ENCODE measurements at regions not wholly inside any gene's neighbourhood (a gene's known extent, or its start where the extent isn't known, plus 50 kb on each side); places are given as distances from the start of the nearest gene placed in this dataset.
"Not testable (repeated sequence)": the region's sequence is repeated elsewhere in the genome, so short reads cannot be mapped to it uniquely, and the experiment has no call there.

- Histone ChIP-seq H3K36me3 (no peaks in the 10 kb centered on the region), H3K4me3 (no peak overlapping the region), H3K27ac (no peak overlapping the region), H3K9me3 (peaks cover 0 to 52% (median 0%) of the 10 kb centered on the region in 4 donors), H3K27me3 (no peaks in the 10 kb centered on the region), H3K4me1 (no peaks in the 10 kb centered on the region)
- no peak for DNase-seq (ENCODE audit: low spot score in 2 of 2)
- TF ChIP-seq CTCF (IDR thresholded peaks at IDR 0.05), result no peak
- TF ChIP-seq EP300 (IDR thresholded peaks at IDR 0.05), result no peak
- 68 to 77% methylated on average over 20 to 31 of the region's 33 CpGs for WGBS, 2 donors
Measured at GRCh38 chr10:38600146-38600545, 506.0 kb downstream of the ZNF37A start.

DNA sequence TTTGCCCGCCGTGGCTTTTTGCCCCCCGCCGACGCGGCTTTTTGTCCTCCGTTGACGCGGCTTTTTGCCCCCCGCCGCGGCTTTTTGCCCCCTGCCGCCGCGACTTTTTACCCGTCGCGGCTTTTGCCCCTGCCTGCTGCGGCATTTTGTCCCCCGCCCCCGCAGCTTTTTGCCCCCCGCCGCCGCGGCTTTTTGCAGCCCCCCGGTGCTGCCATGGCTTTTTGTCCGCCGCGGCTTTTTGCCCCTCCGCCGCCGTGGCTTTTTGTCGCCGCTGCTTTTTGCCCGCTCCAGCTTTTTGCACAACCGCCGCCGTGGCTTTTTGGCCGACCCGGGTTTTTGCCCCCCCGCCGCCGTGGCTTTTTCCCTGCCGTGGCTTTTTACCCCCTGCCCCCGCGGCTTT, 506.6 kb downstream of the ZNF37A start:
- Histone ChIP-seq H3K4me1 (no peaks in the 10 kb centered on the region), H3K9me3 (peaks cover 0 to 57% (median 0%) of the 10 kb centered on the region in 4 donors), H3K4me3 (no peak overlapping the region), H3K27me3 (no peaks in the 10 kb centered on the region), H3K36me3 (no peaks in the 10 kb centered on the region), H3K27ac (no peak overlapping the region)
- TF ChIP-seq POLR2A (IDR thresholded peaks at IDR 0.05) (no peak), CTCF (IDR thresholded peaks at IDR 0.05) (no peak), EP300 (IDR thresholded peaks at IDR 0.05) (no peak)
- DNase-seq (ENCODE audit: low spot score in 2 of 2), result no peak
- WGBS, 2 donors, result 68 to 72% methylated on average over 14 to 46 of the region's 46 CpGs

DNA sequence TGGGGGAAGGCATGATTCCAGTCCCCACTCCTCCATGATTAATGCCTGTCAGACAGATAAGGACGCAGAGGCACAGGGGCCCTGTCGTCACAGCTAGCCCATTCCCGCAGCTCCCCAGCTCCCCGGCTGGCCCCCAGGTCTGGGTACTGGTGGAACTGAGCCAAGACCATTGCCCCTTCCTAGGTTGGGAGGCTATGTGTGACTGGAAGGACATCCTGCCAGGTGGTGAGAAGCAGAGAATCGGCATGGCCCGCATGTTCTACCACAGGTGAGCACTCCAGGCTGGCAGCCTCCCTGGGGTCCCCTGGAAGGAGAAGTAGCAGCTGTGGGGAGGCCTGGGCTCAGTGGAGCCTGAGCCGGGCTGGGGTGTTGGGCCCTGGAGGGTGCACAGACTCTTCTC, 509.5 kb downstream of the ZNF37A start:
- not testable (repeated sequence) for H3K36me3 ChIP-seq; H3K27ac ChIP-seq; H3K27me3 ChIP-seq; H3K4me3 ChIP-seq; H3K4me1 ChIP-seq; DNase-seq (ENCODE audit: low spot score in 2 of 2)
- WGBS, 2 donors, result 94% methylated on average over 5 of the region's 7 CpGs; no CpG with 5 or more reads in 1 of the 2 donors
- H3K9me3 ChIP-seq, result peaks cover 0 to 62% (median 0%) of the 10 kb centered on the region in 4 donors

DNA sequence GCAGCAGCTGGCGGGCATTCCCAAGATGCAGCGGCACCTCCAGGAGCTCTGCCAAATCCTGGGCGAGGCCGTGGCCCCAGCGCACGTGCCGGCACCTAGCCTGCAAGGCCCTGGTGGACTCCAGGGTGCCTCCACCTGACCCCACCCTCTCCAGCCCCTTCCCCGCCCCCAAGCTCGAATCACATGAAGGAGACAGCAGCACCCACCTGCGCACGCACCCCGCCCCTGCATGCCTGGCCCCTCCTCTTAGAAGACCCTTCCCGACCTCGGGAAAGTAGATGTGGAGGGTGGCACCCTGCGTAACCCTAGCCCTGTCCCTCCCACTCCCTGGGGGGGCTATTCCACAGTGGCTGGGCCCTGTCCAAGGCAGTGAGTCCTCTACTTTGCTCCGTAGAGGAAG, 510.3 kb downstream of the ZNF37A start:
- not testable (repeated sequence) for H3K4me3 ChIP-seq; H3K27ac ChIP-seq; H3K27me3 ChIP-seq; DNase-seq (ENCODE audit: low spot score in 2 of 2); H3K36me3 ChIP-seq; H3K4me1 ChIP-seq
- peaks cover 0 to 62% (median 0%) of the 10 kb centered on the region in 4 donors for H3K9me3 ChIP-seq
- 91 to 100% methylated on average over 5 to 10 of the region's 16 CpGs for WGBS, 2 donors

DNA sequence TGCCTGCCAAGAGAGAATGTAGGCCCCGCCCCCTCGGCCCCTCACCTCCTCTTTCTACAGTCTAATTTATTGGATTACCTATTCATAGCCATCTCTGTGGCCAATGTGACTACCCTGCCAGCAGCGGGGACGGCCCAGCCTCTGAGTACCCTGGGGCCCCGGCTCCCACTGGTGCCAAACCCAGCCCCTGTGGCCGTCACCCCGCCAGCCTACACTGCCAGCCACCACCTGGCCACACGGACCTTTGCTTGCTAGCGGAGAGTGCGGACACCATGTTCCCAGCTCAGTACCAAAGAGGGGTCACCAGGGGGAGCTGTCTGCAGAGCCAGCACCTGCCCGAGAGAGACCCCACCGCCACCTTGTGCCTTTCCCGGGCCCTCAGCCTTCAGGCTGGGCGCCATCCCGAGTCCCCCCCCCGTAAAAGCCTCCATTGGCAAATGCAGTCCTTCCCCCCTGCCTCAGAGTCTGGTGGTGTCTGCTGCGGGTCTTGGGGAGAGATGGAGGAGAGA, 511.1 kb downstream of the ZNF37A start:
- H3K4me1 ChIP-seq, result no peaks in the 10 kb centered on the region
- 86 to 89% methylated on average over 6 to 15 of the region's 17 CpGs for WGBS, 2 donors
- no peaks in the 10 kb centered on the region for H3K36me3 ChIP-seq
- no peak for DNase-seq (ENCODE audit: low spot score in 2 of 2)
- TF ChIP-seq POLR2A (IDR thresholded peaks at IDR 0.05) (no peak), EP300 (IDR thresholded peaks at IDR 0.05) (no peak), CTCF (IDR thresholded peaks at IDR 0.05) (no peak)
- peaks cover 0 to 64% (median 0%) of the 10 kb centered on the region in 4 donors for H3K9me3 ChIP-seq
- H3K4me3 ChIP-seq, result no peak overlapping the region
- H3K27ac ChIP-seq, result no peak overlapping the region
- no peaks in the 10 kb centered on the region for H3K27me3 ChIP-seq

DNA sequence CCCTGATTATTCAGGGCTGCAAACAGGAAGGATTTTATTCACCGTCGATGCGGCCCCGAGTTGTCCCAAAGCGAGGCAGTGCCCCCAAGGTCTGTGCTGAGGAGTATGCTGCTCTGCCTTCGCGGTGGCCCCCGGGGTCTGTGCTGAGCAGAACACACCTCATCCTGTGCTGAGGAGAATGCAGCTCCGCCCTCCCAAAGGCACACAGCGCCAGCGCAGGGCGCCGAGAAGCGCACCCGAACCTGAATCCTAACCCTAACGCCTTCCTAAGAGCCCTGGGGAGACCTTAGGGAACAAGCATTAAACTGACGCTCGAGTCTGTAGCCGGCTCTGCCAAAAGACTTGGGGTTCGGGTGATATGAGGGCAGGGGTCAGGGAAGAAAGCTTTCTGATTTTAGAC, 521.5 kb downstream of the ZNF37A start:
- WGBS, 2 donors, result 72 to 79% methylated on average over 20 of the region's 20 CpGs
- H3K9me3 ChIP-seq; H3K27ac ChIP-seq; H3K4me3 ChIP-seq; DNase-seq (ENCODE audit: low spot score in 2 of 2); H3K4me1 ChIP-seq; H3K27me3 ChIP-seq; H3K36me3 ChIP-seq: not testable (repeated sequence)

- not testable (repeated sequence) for H3K36me3 ChIP-seq; H3K27ac ChIP-seq; H3K27me3 ChIP-seq; DNase-seq (ENCODE audit: low spot score in 2 of 2); H3K9me3 ChIP-seq; H3K4me1 ChIP-seq; H3K4me3 ChIP-seq
- 24 to 33% methylated on average over 1 of the region's 1 CpG for WGBS, 2 donors
Measured at GRCh38 chr10:38619831-38620230, 525.7 kb downstream of the ZNF37A start.

DNA sequence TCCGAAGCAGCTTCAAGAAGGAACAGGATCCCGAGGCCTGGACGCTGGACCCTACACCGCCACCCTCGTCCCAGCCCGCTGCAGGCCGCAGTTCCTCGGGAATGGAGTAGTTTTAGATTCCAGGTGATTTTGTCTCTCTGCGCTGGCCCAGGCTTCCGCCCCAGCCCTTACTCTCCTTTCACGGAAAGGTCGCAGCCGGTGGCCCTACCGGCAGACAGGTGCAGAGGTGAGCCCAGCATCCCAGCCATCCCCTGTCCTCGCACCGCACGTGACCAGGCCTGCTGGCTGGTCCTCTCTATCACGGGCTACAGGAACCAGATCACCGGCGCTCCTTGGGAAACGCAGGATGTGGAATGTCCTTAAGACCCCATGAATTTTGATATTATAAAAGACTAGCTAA, 541.5 kb downstream of the ZNF37A start:
- H3K27ac ChIP-seq; DNase-seq (ENCODE audit: low spot score in 2 of 2); H3K4me1 ChIP-seq; H3K9me3 ChIP-seq; H3K4me3 ChIP-seq; H3K27me3 ChIP-seq; H3K36me3 ChIP-seq: not testable (repeated sequence)
- WGBS, 2 donors, result 84 to 90% methylated on average over 21 of the region's 21 CpGs
